Sigmoid colon (tissue), 6 donors: ENCODE measurements at regions not wholly inside any gene's neighbourhood (a gene's known extent, or its start where the extent isn't known, plus 50 kb on each side); places are given as distances from the start of the nearest gene placed in this dataset.

ENCODE experiments used
- DNase-seq: peaks from one replicate; pipeline ENCODE4 v3.0.0-alpha.2; 2019
- H3K27ac ChIP-seq, 4 donors: fragments of 200-600 bp; sonication (generic); one replicate each; pipeline ENCODE4 v1.5.1; 2016 to 2019; ENCODE audit warnings: mild to moderate bottlenecking in 1 of 4
- H3K27me3 ChIP-seq, 3 donors: fragments of 200-600 bp; sonication (generic); one replicate each; pipeline ENCODE4 v1.5.1; 2019; ENCODE audit warnings: mild to moderate bottlenecking in 1 of 3
- H3K36me3 ChIP-seq, 4 donors: fragments of 200-600 bp; sonication (generic); one replicate each; pipeline ENCODE4 v1.5.1; 2016 to 2019
- H3K4me1 ChIP-seq, 4 donors: fragments of 200-600 bp; sonication (generic); one replicate each; pipeline ENCODE4 v1.5.1; 2017 to 2019
- H3K4me3 ChIP-seq, 4 donors: fragments of 200-600 bp; sonication (generic); one replicate each; pipeline ENCODE4 v1.5.1; 2017 to 2019; ENCODE audit warnings: mild to moderate bottlenecking in 2 of 4, moderate library complexity in 1 of 4
- H3K9me3 ChIP-seq, 4 donors: fragments of 200-600 bp in 3 of 4; sonication (generic) in 3 of 4; one replicate each; pipeline versions ENCODE4 v1.5.1 to v1.6.1; 2013 to 2019
- CTCF ChIP-seq, 4 experiments: fragments of 450-650 bp in 3 of 4; fragments of 200-600 bp in 1 of 4; IDR thresholded peaks; one replicate each; pipeline ENCODE4 v1.5.1; 2016 to 2019; ENCODE audit warnings: antibody characterized with exemption in 4 of 4, mild to moderate bottlenecking in 3 of 4, moderate library complexity in 2 of 4
- EP300 ChIP-seq, 4 donors: sonication (generic); formaldehyde crosslinking; IDR thresholded peaks; one replicate each; pipeline ENCODE4 v1.6.1; 2017; ENCODE audit warnings: antibody characterized with exemption in 4 of 4
- POLR2A ChIP-seq, 2 donors: fragments of 450-650 bp; IDR thresholded peaks; one replicate each; pipeline ENCODE4 v1.6.1; 2016; ENCODE audit warnings: antibody characterized with exemption in 2 of 2, mild to moderate bottlenecking in 2 of 2, moderate library complexity in 2 of 2
- POLR2AphosphoS5 ChIP-seq, 4 donors: sonication (generic); formaldehyde crosslinking; IDR thresholded peaks; one replicate each; pipeline ENCODE4 v1.6.1; 2017; ENCODE audit warnings: antibody characterized with exemption in 4 of 4
- WGBS, 2 donors: extraction: QIAGEN DNeasy Blood & Tissue Kit; methylation state at CpG; one replicate each; pipeline ENCODE4 v1.1.7; 2013; 5-methylcytosine and 5-hydroxymethylcytosine counted together
- intact Hi-C: fragments of 100-400 bp; cut with DNase I; formaldehyde crosslinking; loops from one replicate; pipeline ENCODE4 v1.15.1; 2023
- donor health status: healthy with polysubstance abuse.
- donor health status: healthy.

GRCh38 chr10:78471723-78472550 lies 438.3 kb downstream of the RPS24 start:
- DNase-seq: peak; percentile 87
- Histone ChIP-seq H3K4me3 (no peak overlapping the region), H3K4me1 (peaks cover 0 to 38% (median 35%) of the 10 kb centered on the region in 4 donors), H3K27ac (peak overlapping the region; percentile 27 to 90 (median 82)), H3K9me3 (no peaks in the 10 kb centered on the region), H3K27me3 (no peaks in the 10 kb centered on the region), H3K36me3 (no peaks in the 10 kb centered on the region)
- WGBS, 2 donors: 75 to 77% methylated on average over 11 of the region's 11 CpGs
- intact Hi-C loops: loop anchor here (2.0 to 5.0 kb wide), 4 partner anchors 37 to 160 kb away; no protein-coding TSS in a partner anchor
- TF ChIP-seq POLR2A (IDR thresholded peaks at IDR 0.05) (no peak), POLR2AphosphoS5 (IDR thresholded peaks at IDR 0.05) (peak; percentile 71 to 92 (median 86)), EP300 (IDR thresholded peaks at IDR 0.05) (peak; percentile 34 to 81 (median 64))

- DNase-seq: no peak
- no peaks in the 10 kb centered on the region for H3K27me3 ChIP-seq
- intact Hi-C loops: loop anchor here (2.0 to 5.0 kb wide), 4 partner anchors 36 to 160 kb away; no protein-coding TSS in a partner anchor
- no peaks in the 10 kb centered on the region for H3K9me3 ChIP-seq
- 83 to 88% methylated on average over 7 of the region's 7 CpGs for WGBS, 2 donors
- peaks cover 0 to 38% (median 35%) of the 10 kb centered on the region in 4 donors for H3K4me1 ChIP-seq
- peak overlapping the region; percentile 27 to 90 (median 82) for H3K27ac ChIP-seq
- no peak for TF ChIP-seq CTCF (IDR thresholded peaks at IDR 0.05)
- no peak for TF ChIP-seq POLR2AphosphoS5 (IDR thresholded peaks at IDR 0.05)
- no peak for TF ChIP-seq POLR2A (IDR thresholded peaks at IDR 0.05)
- TF ChIP-seq EP300 (IDR thresholded peaks at IDR 0.05): no peak
- no peak overlapping the region for H3K4me3 ChIP-seq
- no peaks in the 10 kb centered on the region for H3K36me3 ChIP-seq
These were observed 438.9 kb downstream of the RPS24 start for GRCh38 chr10:78472551-78472890.

GRCh38 chr10:78473006-78473405 lies 439.3 kb downstream of the RPS24 start:
- TF ChIP-seq POLR2AphosphoS5 (IDR thresholded peaks at IDR 0.05): no peak
- no peak for TF ChIP-seq CTCF (IDR thresholded peaks at IDR 0.05)
- no peak for TF ChIP-seq POLR2A (IDR thresholded peaks at IDR 0.05)
- TF ChIP-seq EP300 (IDR thresholded peaks at IDR 0.05): no peak
- H3K9me3 ChIP-seq: no peaks in the 10 kb centered on the region
- peak overlapping the region in 3 of 4 donors; percentile 79 to 90 (median 84) for H3K27ac ChIP-seq
- no peak overlapping the region for H3K4me3 ChIP-seq
- no peaks in the 10 kb centered on the region for H3K27me3 ChIP-seq
- H3K4me1 ChIP-seq: peaks cover 0 to 38% (median 35%) of the 10 kb centered on the region in 4 donors
- no peaks in the 10 kb centered on the region for H3K36me3 ChIP-seq
- WGBS, 2 donors: 74 to 83% methylated on average over 7 of the region's 7 CpGs
- intact Hi-C loops: loop anchor here (2.0 to 5.0 kb wide), 4 partner anchors 36 to 161 kb away; no protein-coding TSS in a partner anchor
- no peak for DNase-seq

GRCh38 chr10:78474743-78475142 lies 441.1 kb downstream of the RPS24 start:
- intact Hi-C loops: loop anchor here (5.0 kb wide), 3 partner anchors 67 to 162 kb away; no protein-coding TSS in a partner anchor
- no peak overlapping the region for H3K4me3 ChIP-seq
- peaks cover 0 to 37% (median 35%) of the 10 kb centered on the region in 4 donors for H3K4me1 ChIP-seq
- H3K27me3 ChIP-seq: no peaks in the 10 kb centered on the region
- no peak for TF ChIP-seq POLR2A (IDR thresholded peaks at IDR 0.05)
- no peak for TF ChIP-seq POLR2AphosphoS5 (IDR thresholded peaks at IDR 0.05)
- no peak for TF ChIP-seq EP300 (IDR thresholded peaks at IDR 0.05)
- TF ChIP-seq CTCF (IDR thresholded peaks at IDR 0.05): no peak
- H3K36me3 ChIP-seq: no peaks in the 10 kb centered on the region
- no peak for DNase-seq
- H3K27ac ChIP-seq: no peak overlapping the region
- H3K9me3 ChIP-seq: no peaks in the 10 kb centered on the region
- 91 to 94% methylated on average over 3 of the region's 3 CpGs for WGBS, 2 donors

GRCh38 chr10:78475437-78475836 lies 441.8 kb downstream of the RPS24 start:
- no peaks in the 10 kb centered on the region for H3K36me3 ChIP-seq
- no peaks in the 10 kb centered on the region for H3K27me3 ChIP-seq
- no peak overlapping the region for H3K4me3 ChIP-seq
- TF ChIP-seq POLR2A (IDR thresholded peaks at IDR 0.05) (no peak), POLR2AphosphoS5 (IDR thresholded peaks at IDR 0.05) (no peak), CTCF (IDR thresholded peaks at IDR 0.05) (no peak), EP300 (IDR thresholded peaks at IDR 0.05) (no peak)
- H3K27ac ChIP-seq: no peak overlapping the region
- H3K4me1 ChIP-seq: peaks cover 0 to 30% (median 28%) of the 10 kb centered on the region in 4 donors
- WGBS, 2 donors: 74 to 77% methylated on average over 7 of the region's 7 CpGs
- H3K9me3 ChIP-seq: no peaks in the 10 kb centered on the region
- no peak for DNase-seq
- intact Hi-C loops: no loop called here
